Mesendoderm (in vitro differentiated cells): ENCODE measurements at regions not wholly inside any gene's neighbourhood (a gene's known extent, or its start where the extent isn't known, plus 50 kb on each side); places are given as distances from the start of the nearest gene placed in this dataset.
"Not testable (repeated sequence)": the region's sequence is repeated elsewhere in the genome, so short reads cannot be mapped to it uniquely, and the experiment has no call there.

Experiments used
- DNase-seq: peaks from one replicate; pipeline ENCODE4 v3.0.0; 2013
- H2AK5ac ChIP-seq: 2 replicates; pipeline ENCODE4 v1.6.1; 2013; ENCODE audit warnings: low read length, inconsistent platforms
- H2BK120ac ChIP-seq: 2 replicates; pipeline ENCODE4 v1.6.1; 2013; ENCODE audit warnings: low read depth, mild to moderate bottlenecking, low read length, moderate library complexity, mixed read lengths
- H2BK15ac ChIP-seq: replicated peaks from 2 replicates; pipeline ENCODE4 v1.6.1; 2013; ENCODE audit warnings: low read depth, mild to moderate bottlenecking, moderate library complexity
- H2BK5ac ChIP-seq: 2 replicates; pipeline ENCODE4 v1.6.1; 2013; ENCODE audit warnings: low read length, inconsistent platforms
- H3K18ac ChIP-seq: 2 replicates; pipeline ENCODE4 v1.6.1; 2013; ENCODE audit warnings: mild to moderate bottlenecking, low read length, mixed read lengths
- H3K23ac ChIP-seq: one replicate; pipeline ENCODE4 v1.6.1; 2013; ENCODE audit warnings: low read length
- H3K27ac ChIP-seq: 2 replicates; pipeline ENCODE4 v1.5.1; 2013; ENCODE audit warnings: low read depth, mild to moderate bottlenecking, inconsistent platforms, low read length, moderate library complexity
- H3K27me3 ChIP-seq: 2 replicates; pipeline ENCODE4 v1.6.1; 2013; ENCODE audit warnings: low read length, control low read depth, mild to moderate bottlenecking, inconsistent platforms; ENCODE audit not compliant: insufficient read depth, poor library complexity
- H3K36me3 ChIP-seq: 2 replicates; pipeline ENCODE4 v1.6.1; 2013; ENCODE audit warnings: low read length, inconsistent platforms; ENCODE audit not compliant: control insufficient read depth, insufficient read depth
- H3K4ac ChIP-seq: one replicate; pipeline ENCODE4 v1.6.1; 2013; ENCODE audit warnings: low read depth, mild to moderate bottlenecking, low read length, moderate library complexity
- H3K4me1 ChIP-seq: 2 replicates; pipeline ENCODE4 v1.6.1; 2013; ENCODE audit warnings: low read depth, low read length, inconsistent platforms; ENCODE audit not compliant: control insufficient read depth
- H3K4me2 ChIP-seq: 2 replicates; pipeline ENCODE4 v1.6.1; 2013; ENCODE audit warnings: low read length
- H3K4me3 ChIP-seq: 2 replicates; pipeline ENCODE4 v1.5.1; 2013; ENCODE audit warnings: mild to moderate bottlenecking, low read length
- H3K56ac ChIP-seq: one replicate; pipeline ENCODE4 v1.6.1; 2013; ENCODE audit warnings: low read length
- H3K79me1 ChIP-seq: 2 replicates; pipeline ENCODE4 v1.6.1; 2013; ENCODE audit warnings: low read length, inconsistent platforms
- H3K79me2 ChIP-seq: 2 replicates; pipeline ENCODE4 v1.6.1; 2013; ENCODE audit warnings: mild to moderate bottlenecking, low read length; ENCODE audit not compliant: control insufficient read depth, insufficient read depth
- H3K9ac ChIP-seq: 2 replicates; pipeline ENCODE4 v1.6.1; 2013; ENCODE audit warnings: low read length, inconsistent platforms
- H4K5ac ChIP-seq: one replicate; pipeline ENCODE4 v1.6.1; 2013; ENCODE audit warnings: low read length
- H4K8ac ChIP-seq: one replicate; pipeline ENCODE4 v1.6.1; 2013; ENCODE audit warnings: low read depth, mild to moderate bottlenecking, control low read depth, low read length, moderate library complexity
- WGBS: extraction: QIAGEN DNeasy Blood & Tissue Kit; methylation state at CpG from one replicate; pipeline ENCODE4 v1.1.7; 2013; ENCODE audit warnings: low lambda C conversion rate, missing lambda C conversion rate; ENCODE audit not compliant: insufficient coverage; ENCODE audit errors: extremely low coverage; 5-methylcytosine and 5-hydroxymethylcytosine counted together

- not testable (repeated sequence) for H3K4me2 ChIP-seq, H3K36me3 ChIP-seq, H3K18ac ChIP-seq, H4K8ac ChIP-seq, H3K79me2 ChIP-seq, H2BK5ac ChIP-seq, H2AK5ac ChIP-seq, H3K23ac ChIP-seq, H3K4me1 ChIP-seq, H3K9ac ChIP-seq, H3K79me1 ChIP-seq, H3K27me3 ChIP-seq, H3K4ac ChIP-seq, H2BK15ac ChIP-seq, DNase-seq, H3K56ac ChIP-seq, H4K5ac ChIP-seq, H3K27ac ChIP-seq, H3K4me3 ChIP-seq, H2BK120ac ChIP-seq
- WGBS = no CpG with 5 or more reads among the region's 19 CpGs
Measured at GRCh38 chr2:66632882-66633281, 198.0 kb downstream of the MEIS1 start.

- no peak overlapping the region for H3K56ac ChIP-seq
- no peak overlapping the region for H3K18ac ChIP-seq
- no peaks in the 10 kb centered on the region for H3K36me3 ChIP-seq
- H3K4me2 ChIP-seq = no peak overlapping the region
- H3K4me1 ChIP-seq = no peaks in the 10 kb centered on the region
- no peak overlapping the region for H3K4ac ChIP-seq
- no peaks in the 10 kb centered on the region for H3K27me3 ChIP-seq
- no peak overlapping the region for H3K27ac ChIP-seq
- no peaks in the 10 kb centered on the region for H3K79me1 ChIP-seq
- H2BK15ac ChIP-seq = no peak overlapping the region
- no peak overlapping the region for H4K8ac ChIP-seq
- no peak overlapping the region for H3K4me3 ChIP-seq
- H3K23ac ChIP-seq = no peak overlapping the region
- no peak overlapping the region for H3K9ac ChIP-seq
- WGBS = no CpG with 5 or more reads among the region's 3 CpGs
- DNase-seq = no peak
- H3K79me2 ChIP-seq = no peaks in the 10 kb centered on the region
- H2BK5ac ChIP-seq = no peak overlapping the region
- no peak overlapping the region for H2AK5ac ChIP-seq
- H2BK120ac ChIP-seq = no peak overlapping the region
- H4K5ac ChIP-seq = no peak overlapping the region
Measured at GRCh38 chr2:66633631-66634030, 198.7 kb downstream of the MEIS1 start.

- Histone ChIP-seq H3K36me3 (no peaks in the 10 kb centered on the region), H3K4me1 (no peaks in the 10 kb centered on the region), H2BK5ac (no peak overlapping the region), H2BK120ac (no peak overlapping the region), H3K27me3 (no peaks in the 10 kb centered on the region), H3K4me2 (no peak overlapping the region), H3K4ac (no peak overlapping the region), H2BK15ac (no peak overlapping the region), H2AK5ac (no peak overlapping the region), H3K79me1 (no peaks in the 10 kb centered on the region), H3K27ac (no peak overlapping the region), H3K23ac (no peak overlapping the region), H3K18ac (no peak overlapping the region), H4K5ac (no peak overlapping the region), H3K56ac (no peak overlapping the region), H3K9ac (no peak overlapping the region), H3K79me2 (no peaks in the 10 kb centered on the region), H4K8ac (no peak overlapping the region), H3K4me3 (no peak overlapping the region)
- DNase-seq = no peak
Measured at GRCh38 chr2:66634784-66635183, 199.9 kb downstream of the MEIS1 start.

GRCh38 chr2:66641685-66642084, 206.8 kb downstream of the MEIS1 start:
- Histone ChIP-seq H3K4ac (no peak overlapping the region), H4K8ac (no peak overlapping the region), H3K23ac (no peak overlapping the region), H3K9ac (no peak overlapping the region), H2BK15ac (no peak overlapping the region), H3K27me3 (no peaks in the 10 kb centered on the region), H2AK5ac (no peak overlapping the region), H3K36me3 (no peaks in the 10 kb centered on the region), H3K4me1 (no peaks in the 10 kb centered on the region), H2BK120ac (no peak overlapping the region), H3K18ac (no peak overlapping the region), H3K27ac (no peak overlapping the region), H4K5ac (no peak overlapping the region), H3K79me2 (no peaks in the 10 kb centered on the region), H2BK5ac (no peak overlapping the region), H3K4me3 (no peak overlapping the region), H3K79me1 (no peaks in the 10 kb centered on the region), H3K56ac (no peak overlapping the region), H3K4me2 (no peak overlapping the region)
- DNase-seq = no peak
- WGBS = no CpG with 5 or more reads among the region's 6 CpGs

- DNase-seq = peak; percentile 8
- not testable (repeated sequence) for H3K4me3 ChIP-seq, H3K27ac ChIP-seq, H3K27me3 ChIP-seq, H2BK5ac ChIP-seq, H4K5ac ChIP-seq, H3K9ac ChIP-seq, H2BK120ac ChIP-seq, H3K36me3 ChIP-seq, H2BK15ac ChIP-seq, H3K18ac ChIP-seq, H3K79me2 ChIP-seq, H3K4me1 ChIP-seq, H2AK5ac ChIP-seq, H4K8ac ChIP-seq, H3K23ac ChIP-seq, H3K56ac ChIP-seq, H3K4ac ChIP-seq, H3K4me2 ChIP-seq, H3K79me1 ChIP-seq
- WGBS = no CpG with 5 or more reads among the region's 12 CpGs
Measured at GRCh38 chr2:66648081-66648480, 213.2 kb downstream of the MEIS1 start.

- no peak overlapping the region for H3K4me3 ChIP-seq
- no CpG with 5 or more reads among the region's 4 CpGs for WGBS
- H3K79me1 ChIP-seq = no peaks in the 10 kb centered on the region
- H3K56ac ChIP-seq = no peak overlapping the region
- no peak overlapping the region for H2AK5ac ChIP-seq
- H3K4me1 ChIP-seq = no peaks in the 10 kb centered on the region
- H2BK5ac ChIP-seq = no peak overlapping the region
- H2BK120ac ChIP-seq = no peak overlapping the region
- H3K27me3 ChIP-seq = no peaks in the 10 kb centered on the region
- no peak overlapping the region for H3K27ac ChIP-seq
- no peak overlapping the region for H4K8ac ChIP-seq
- H3K9ac ChIP-seq = no peak overlapping the region
- H3K23ac ChIP-seq = no peak overlapping the region
- no peak for DNase-seq
- H2BK15ac ChIP-seq = no peak overlapping the region
- no peaks in the 10 kb centered on the region for H3K79me2 ChIP-seq
- H4K5ac ChIP-seq = no peak overlapping the region
- no peak overlapping the region for H3K4me2 ChIP-seq
- H3K4ac ChIP-seq = no peak overlapping the region
- no peak overlapping the region for H3K18ac ChIP-seq
- no peaks in the 10 kb centered on the region for H3K36me3 ChIP-seq
Measured at GRCh38 chr2:66649006-66649405, 214.1 kb downstream of the MEIS1 start.
